Activated B cell treated with CpG ODN at 0.5 μM for 24 hours (primary cell): ENCODE measurements at regions not wholly inside any gene's neighbourhood (a gene's known extent, or its start where the extent isn't known, plus 50 kb on each side); places are given as distances from the start of the nearest gene placed in this dataset.

ENCODE experiments used
- ATAC-seq: fragments of 200-7000 bp; cut with Tn5 transposase; one replicate; pipeline ENCODE4 v1.10.0; 2021; ENCODE audit warnings: low read depth, mild to moderate bottlenecking, moderate library complexity
- CTCF ChIA-PET: fragments of 350-600 bp; sonication (Branson Sonifier 250); formaldehyde crosslinking; loops from one replicate; lab custom pipeline; 2021; ENCODE audit warnings: antibody characterized with exemption; lab: Charles Lee
- POLR2A ChIA-PET: fragments of 350-600 bp; sonication (Branson Sonifier 250); formaldehyde crosslinking; loops from one replicate; lab custom pipeline; 2021; ENCODE audit warnings: antibody characterized with exemption; lab: Charles Lee
- DNase-seq: peaks from one replicate; pipeline ENCODE4 v3.0.0; 2022
- H3K27ac Mint-ChIP-seq: one replicate; pipeline ENCODE4 v1.8.0; 2020; ENCODE audit warnings: mixed read lengths
- H3K27me3 Mint-ChIP-seq: one replicate; pipeline ENCODE4 v1.8.0; 2021; ENCODE audit warnings: mixed read lengths
- H3K36me3 Mint-ChIP-seq: one replicate; pipeline ENCODE4 v1.8.0; 2021; ENCODE audit warnings: low read depth, mixed read lengths
- H3K4me1 Mint-ChIP-seq: one replicate; pipeline ENCODE4 v1.8.0; 2021; ENCODE audit warnings: mixed read lengths
- H3K4me3 Mint-ChIP-seq: one replicate; pipeline ENCODE4 v1.8.0; 2020; ENCODE audit warnings: mild to moderate bottlenecking, mixed read lengths
- H3K9me3 Mint-ChIP-seq: one replicate; pipeline ENCODE4 v1.8.0; 2020; ENCODE audit warnings: mixed read lengths
- CTCF ChIP-seq: fragments of 200-600 bp; IDR thresholded peaks from one replicate; pipeline ENCODE4 v1.8.0; 2022; ENCODE audit warnings: antibody characterized with exemption, mild to moderate bottlenecking
- intact Hi-C: fragments of 100-400 bp; cut with micrococcal nuclease; formaldehyde crosslinking; loops from one replicate; pipeline ENCODE4 v1.15.1; 2024

- Mint-ChIP-seq H3K9me3 (no peaks in the 10 kb centered on the region), H3K4me3 (no peak overlapping the region), H3K36me3 (no peaks in the 10 kb centered on the region), H3K27ac (no peak overlapping the region), H3K4me1 (no peaks in the 10 kb centered on the region), H3K27me3 (no peaks in the 10 kb centered on the region)
- ChIA-PET CTCF (no interaction called here), POLR2A (no interaction called here)
- DNase-seq: no peak
- intact Hi-C loops: no loop called here
- no peak for TF ChIP-seq CTCF
- ATAC-seq: no peak
Observed at GRCh38 chr2:14533131-14533757, 99.3 kb upstream of the LRATD1 start.

GRCh38 chr2:14535156-14535555 lies 97.4 kb upstream of the LRATD1 start:
- DNase-seq (no peak), ATAC-seq (no peak)
- CTCF ChIA-PET: no interaction called here
- Mint-ChIP-seq H3K4me1 (no peaks in the 10 kb centered on the region), H3K4me3 (no peak overlapping the region), H3K27me3 (no peaks in the 10 kb centered on the region), H3K27ac (no peak overlapping the region), H3K36me3 (no peaks in the 10 kb centered on the region), H3K9me3 (no peaks in the 10 kb centered on the region)
- POLR2A ChIA-PET: no interaction called here
- intact Hi-C loops: no loop called here
- no peak for TF ChIP-seq CTCF

- Mint-ChIP-seq H3K4me1 (no peaks in the 10 kb centered on the region), H3K4me3 (no peak overlapping the region), H3K27me3 (no peaks in the 10 kb centered on the region), H3K27ac (no peak overlapping the region), H3K9me3 (peaks cover 1% of the 10 kb centered on the region), H3K36me3 (no peaks in the 10 kb centered on the region)
- ATAC-seq: no peak
- TF ChIP-seq CTCF: no peak
- ChIA-PET POLR2A (no interaction called here), CTCF (no interaction called here)
- DNase-seq: no peak
- intact Hi-C loops: no loop called here
Observed at GRCh38 chr2:14536976-14537375, 95.5 kb upstream of the LRATD1 start.

GRCh38 chr2:14540015-14540414 lies 92.5 kb upstream of the LRATD1 start:
- no peaks in the 10 kb centered on the region for H3K27me3 Mint-ChIP-seq
- intact Hi-C loops: no loop called here
- ChIA-PET POLR2A (no interaction called here), CTCF (no interaction called here)
- H3K4me3 Mint-ChIP-seq: no peak overlapping the region
- H3K27ac Mint-ChIP-seq: no peak overlapping the region
- no peaks in the 10 kb centered on the region for H3K36me3 Mint-ChIP-seq
- DNase-seq (no peak), ATAC-seq (no peak)
- peaks cover 4% of the 10 kb centered on the region for H3K9me3 Mint-ChIP-seq
- H3K4me1 Mint-ChIP-seq: no peaks in the 10 kb centered on the region
- no peak for TF ChIP-seq CTCF

GRCh38 chr2:14543284-14543683 lies 89.2 kb upstream of the LRATD1 start:
- no peak for ATAC-seq
- Mint-ChIP-seq H3K4me1 (no peaks in the 10 kb centered on the region), H3K36me3 (no peaks in the 10 kb centered on the region), H3K27ac (no peak overlapping the region), H3K27me3 (no peaks in the 10 kb centered on the region), H3K9me3 (peaks cover 4% of the 10 kb centered on the region), H3K4me3 (no peak overlapping the region)
- ChIA-PET POLR2A (no interaction called here), CTCF (no interaction called here)
- intact Hi-C loops: no loop called here
- DNase-seq: no peak
- TF ChIP-seq CTCF: no peak
